ENCODE measurements at regions not wholly inside any gene's neighbourhood (a gene's known extent, or its start where the extent isn't known, plus 50 kb on each side); places are given as distances from the start of the nearest gene placed in this dataset.

GRCh38 chr4:154973244-154974035 lies 192.4 kb downstream of the RBM46 start:
- Histone ChIP-seq H3K27ac (replicated peaks) (no peak overlapping the region), H3K27me3 (ENCODE audit: insufficient read depth, poor library complexity, severe bottlenecking) (no peaks in the 10 kb centered on the region), H3K4me3 (replicated peaks; ENCODE audit: insufficient read depth, low read length) (no peak overlapping the region)
- TF ChIP-seq REST (IDR thresholded peaks at IDR 0.05; ENCODE audit: insufficient replicate concordance, low read depth) (no peak), CTCF (IDR thresholded peaks at IDR 0.05; ENCODE audit: insufficient read depth, low read length) (no peak), SPI1 (IDR thresholded peaks at IDR 0.05; ENCODE audit: borderline replicate concordance, low read depth) (no peak), POLR2AphosphoS5 (IDR thresholded peaks at IDR 0.05; ENCODE audit: low read depth) (no peak)
- no peak for DNase-seq (ENCODE audit: low read depth in 1 of 2, low spot score in 1 of 2)

DNA sequence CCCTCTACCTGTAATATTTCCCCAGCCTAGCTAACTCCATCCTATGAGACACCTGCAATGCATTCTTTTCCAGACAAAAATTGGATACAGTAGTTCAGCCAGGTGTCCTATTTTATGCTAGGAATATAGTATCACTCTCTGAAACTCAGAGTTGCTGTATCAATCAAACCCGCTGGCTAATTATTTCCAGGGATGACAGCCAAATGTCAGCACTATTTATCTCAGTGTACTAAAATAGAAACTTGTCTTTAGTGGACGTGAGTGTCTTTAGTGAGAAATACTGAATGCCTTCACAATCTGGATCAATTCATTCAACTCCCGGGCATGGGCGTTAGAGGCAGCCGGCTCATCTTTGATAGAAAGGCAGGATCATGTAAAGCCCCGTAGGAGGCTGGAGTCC lies 196.2 kb downstream of the RBM46 start:
- H3K4me3 ChIP-seq (replicated peaks; ENCODE audit: insufficient read depth, low read length), result no peak overlapping the region

DNA sequence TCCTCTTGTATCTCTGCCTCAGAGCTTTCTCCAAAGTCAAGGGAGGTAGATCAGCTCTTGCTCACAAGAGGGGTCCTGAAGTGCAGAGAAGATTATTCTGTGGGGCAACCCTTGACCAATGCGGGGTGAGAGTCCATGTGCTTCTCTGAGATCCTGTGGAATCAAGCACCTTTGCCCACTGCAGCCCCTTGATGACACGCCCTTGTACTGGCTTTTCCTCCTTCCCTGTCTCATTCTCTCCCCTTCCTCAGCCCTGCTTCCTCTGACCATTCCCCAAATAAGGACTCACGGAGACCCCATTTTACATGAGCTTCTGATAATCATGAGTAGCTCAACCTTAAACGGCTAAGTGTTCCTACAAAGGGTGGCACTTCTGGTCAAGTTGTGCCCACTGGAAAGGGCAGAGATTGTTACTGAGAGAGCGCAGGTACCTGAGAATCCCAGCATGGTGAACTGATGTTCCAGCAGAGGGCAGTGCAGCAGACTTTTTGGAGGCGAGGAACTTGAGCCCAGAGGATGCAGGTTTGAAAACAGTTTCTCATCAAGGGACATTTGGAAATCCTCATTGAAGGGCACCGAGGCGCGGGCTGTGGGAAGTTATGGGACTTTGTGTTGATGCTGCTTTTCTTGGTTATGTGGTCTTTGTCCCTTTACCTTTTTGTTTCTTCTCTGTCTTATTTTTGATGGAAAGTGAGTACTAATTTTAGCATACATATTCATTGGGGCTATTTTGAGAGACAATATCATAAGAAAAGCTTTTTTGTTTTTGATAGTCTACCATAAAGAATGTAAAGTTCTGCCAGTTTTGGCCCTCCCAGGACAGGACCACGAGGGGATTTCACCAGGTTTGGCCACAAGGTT lies 201.3 kb downstream of the RBM46 start:
- DNase-seq (ENCODE audit: low read depth in 1 of 2, low spot score in 1 of 2), result peak in 1 of 2 experiments; percentile 13
- TF ChIP-seq SPI1 (IDR thresholded peaks at IDR 0.05; ENCODE audit: borderline replicate concordance, low read depth), result no peak
- TF ChIP-seq CTCF (IDR thresholded peaks at IDR 0.05; ENCODE audit: insufficient read depth, low read length), result peak; percentile 38
- no peak for TF ChIP-seq GABPA (IDR thresholded peaks at IDR 0.05; ENCODE audit: low read depth)
- no peak for TF ChIP-seq REST (IDR thresholded peaks at IDR 0.05; ENCODE audit: insufficient replicate concordance, low read depth)
- TF ChIP-seq POLR2AphosphoS5 (IDR thresholded peaks at IDR 0.05; ENCODE audit: low read depth), result no peak
- no peaks in the 10 kb centered on the region for H3K27me3 ChIP-seq (ENCODE audit: insufficient read depth, poor library complexity, severe bottlenecking)
- H3K27ac ChIP-seq (replicated peaks), result no peak overlapping the region
- no peak overlapping the region for H3K4me3 ChIP-seq (replicated peaks; ENCODE audit: insufficient read depth, low read length)

More for the DNA sequence above, 196.2 kb downstream of the RBM46 start:
- TF ChIP-seq CTCF (IDR thresholded peaks at IDR 0.05; ENCODE audit: insufficient read depth, low read length) (no peak), GABPA (IDR thresholded peaks at IDR 0.05; ENCODE audit: low read depth) (no peak), POLR2AphosphoS5 (IDR thresholded peaks at IDR 0.05; ENCODE audit: low read depth) (no peak)
- Histone ChIP-seq H3K27me3 (ENCODE audit: insufficient read depth, poor library complexity, severe bottlenecking) (no peaks in the 10 kb centered on the region), H3K27ac (replicated peaks) (no peak overlapping the region)
- no peak for DNase-seq (ENCODE audit: low read depth in 1 of 2, low spot score in 1 of 2)
